Fibroblast of skin of abdomen (primary cell): ENCODE measurements at regions not wholly inside any gene's neighbourhood (a gene's known extent, or its start where the extent isn't known, plus 50 kb on each side); places are given as distances from the start of the nearest gene placed in this dataset.
"Not testable (repeated sequence)": the region's sequence is repeated elsewhere in the genome, so short reads cannot be mapped to it uniquely, and the experiment has no call there.

Experiments used
- DNase-seq: peaks from one replicate; pipeline ENCODE4 v3.0.0-alpha.2; 2013

- DNase-seq: no peak
Observed at GRCh38 chr4:10893395-10893794, 208.8 kb upstream of the CLNK start.

- no peak for DNase-seq
Observed at GRCh38 chr4:10891866-10892265, 207.3 kb upstream of the CLNK start.

GRCh38 chr4:10889819-10890218 is 205.3 kb upstream of the CLNK start:
- no peak for DNase-seq

GRCh38 chr4:10879411-10880110 is 195.0 kb upstream of the CLNK start:
- DNase-seq: peak; percentile 52

GRCh38 chr4:10878861-10879260 is 194.3 kb upstream of the CLNK start:
- DNase-seq: no peak

- DNase-seq: peak; percentile 48
Observed at GRCh38 chr4:10877076-10877475, 192.5 kb upstream of the CLNK start.

- DNase-seq: no peak
Observed at GRCh38 chr4:10875144-10875799, 190.7 kb upstream of the CLNK start.

GRCh38 chr4:10873809-10874208 is 189.2 kb upstream of the CLNK start:
- no peak for DNase-seq

GRCh38 chr4:10872833-10873517 is 188.4 kb upstream of the CLNK start:
- peak; percentile 16 for DNase-seq

- no peak for DNase-seq
Observed at GRCh38 chr4:10866666-10867065, 182.1 kb upstream of the CLNK start.

GRCh38 chr4:10861036-10861435 is 176.5 kb upstream of the CLNK start:
- no peak for DNase-seq

- no peak for DNase-seq
Observed at GRCh38 chr4:10856271-10856782, 171.8 kb upstream of the CLNK start.

- DNase-seq: no peak
Observed at GRCh38 chr4:10853196-10853595, 168.6 kb upstream of the CLNK start.

GRCh38 chr4:10841697-10842096 is 157.1 kb upstream of the CLNK start:
- no peak for DNase-seq

GRCh38 chr4:10837151-10837550 is 152.6 kb upstream of the CLNK start:
- no peak for DNase-seq

- DNase-seq: no peak
Observed at GRCh38 chr4:10832806-10833628, 148.4 kb upstream of the CLNK start.

GRCh38 chr4:10831727-10832408 is 147.3 kb upstream of the CLNK start:
- no peak for DNase-seq

GRCh38 chr4:10828918-10829538 is 144.5 kb upstream of the CLNK start:
- not testable (repeated sequence) for DNase-seq

GRCh38 chr4:10821826-10822225 is 137.3 kb upstream of the CLNK start:
- no peak for DNase-seq

- DNase-seq: no peak
Observed at GRCh38 chr4:10816571-10816970, 132.0 kb upstream of the CLNK start.

GRCh38 chr4:10811991-10812390 is 127.4 kb upstream of the CLNK start:
- DNase-seq: no peak

GRCh38 chr4:10810411-10810810 is 125.8 kb upstream of the CLNK start:
- DNase-seq: no peak
